HG03378 (cell line): ENCODE measurements at regions not wholly inside any gene's neighbourhood (a gene's known extent, or its start where the extent isn't known, plus 50 kb on each side); places are given as distances from the start of the nearest gene placed in this dataset.
A peak's percentile ranks its signal among the peaks of the same experiment; 100 is the strongest.

Experiments used
- ATAC-seq: cut with Tn5 transposase; IDR thresholded peaks from one replicate; pipeline ENCODE4 v1.9.1; 2021; ENCODE audit warnings: mild to moderate bottlenecking, moderate library complexity; ENCODE audit not compliant: unreplicated experiment

- no peak for ATAC-seq
Measured at GRCh38 chr13:40484101-40484800, 182.2 kb downstream of the FOXO1 start.

DNA sequence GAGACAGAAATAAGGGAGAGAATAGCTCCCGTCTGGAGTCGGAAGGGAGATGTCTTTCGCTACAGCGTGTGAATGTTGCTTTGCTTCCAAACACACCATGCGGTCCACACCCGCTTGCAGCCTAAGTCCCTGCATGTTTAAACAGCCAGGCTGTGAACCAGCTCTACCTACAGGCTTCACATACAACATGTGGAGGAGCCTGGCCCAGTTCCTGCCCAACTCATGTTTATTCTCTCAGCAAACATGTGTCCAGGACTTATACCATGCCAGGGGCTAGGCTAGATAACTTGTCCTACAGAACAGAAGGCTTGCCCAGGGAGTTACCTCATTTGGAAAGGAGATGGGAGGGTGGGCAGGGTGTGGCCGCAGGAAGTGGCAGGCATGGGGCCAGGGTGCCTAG is 181.5 kb downstream of the FOXO1 start:
- ATAC-seq = no peak

DNA sequence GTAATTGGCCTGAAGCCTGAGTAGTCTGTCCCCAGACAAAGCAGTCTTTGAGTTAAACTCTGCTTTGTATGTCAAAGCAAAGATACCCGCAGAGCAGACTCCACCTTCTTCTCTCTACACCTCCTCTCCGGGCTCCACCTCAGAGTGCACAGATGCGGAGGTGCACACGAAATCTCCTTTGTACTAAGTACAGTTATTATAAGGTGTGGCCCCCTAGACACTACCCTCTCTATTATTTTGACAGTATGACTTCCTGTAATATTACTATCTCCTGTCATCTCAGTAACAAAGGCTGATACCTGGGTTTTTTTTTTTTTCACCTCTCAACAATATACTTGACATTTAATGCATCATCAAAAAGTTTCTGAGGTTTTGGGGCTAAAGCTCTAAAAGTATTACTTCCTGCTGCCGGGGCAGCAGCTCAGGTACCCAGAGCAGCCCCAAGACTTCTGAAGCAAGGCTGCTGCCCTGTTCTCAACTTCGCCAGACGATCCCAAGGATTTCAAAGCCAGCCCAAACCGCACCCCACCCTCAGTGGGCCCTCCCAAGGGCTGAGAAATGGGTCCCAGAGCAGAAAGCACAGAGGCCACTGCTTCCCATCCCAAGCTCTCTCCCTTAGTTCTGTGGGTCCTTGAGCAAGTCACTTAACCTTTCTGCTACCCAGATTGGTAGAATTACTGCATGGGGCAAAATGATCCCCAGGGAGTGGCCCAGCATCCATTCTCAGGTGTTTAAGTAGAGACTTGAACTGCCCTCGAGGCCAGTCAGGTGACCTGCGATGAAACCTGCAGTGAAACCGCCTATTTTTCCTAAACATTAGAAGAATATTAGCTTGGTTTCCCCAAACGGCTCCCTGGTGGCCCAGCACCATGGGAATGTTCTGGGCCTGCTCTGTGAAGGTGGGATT is 180.6 kb downstream of the FOXO1 start:
- ATAC-seq = peak; percentile 50

DNA sequence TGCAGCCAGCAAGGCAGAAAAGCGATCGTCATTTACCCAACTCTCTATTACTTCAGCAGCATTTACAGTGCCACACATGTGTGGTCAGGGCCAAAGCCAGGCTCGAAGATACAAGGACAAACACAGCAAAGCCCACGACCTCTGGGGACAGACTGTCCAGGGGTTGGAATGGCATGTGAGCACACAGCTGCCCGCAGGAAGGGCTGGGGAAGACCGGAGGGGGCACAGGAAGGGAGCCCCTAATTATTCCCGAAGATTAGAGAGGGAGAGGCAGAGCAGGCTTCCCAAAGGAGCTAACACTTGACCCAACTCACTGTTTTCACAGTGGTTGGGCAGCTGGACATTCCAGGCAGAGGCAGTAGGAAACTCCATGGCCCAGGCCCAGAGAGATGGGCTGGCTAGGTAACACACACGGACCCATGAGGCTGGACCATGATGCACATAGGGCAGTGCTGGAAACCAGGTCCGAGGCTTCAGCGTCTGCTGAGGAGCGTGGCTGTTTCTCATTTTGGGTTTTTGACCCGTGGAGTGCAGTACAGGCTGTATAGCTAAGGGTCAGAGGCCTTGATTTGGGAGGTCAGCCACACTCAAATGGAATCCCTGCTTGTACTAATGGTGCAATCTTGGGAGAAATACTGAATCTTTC is 179.8 kb downstream of the FOXO1 start:
- ATAC-seq = no peak

DNA sequence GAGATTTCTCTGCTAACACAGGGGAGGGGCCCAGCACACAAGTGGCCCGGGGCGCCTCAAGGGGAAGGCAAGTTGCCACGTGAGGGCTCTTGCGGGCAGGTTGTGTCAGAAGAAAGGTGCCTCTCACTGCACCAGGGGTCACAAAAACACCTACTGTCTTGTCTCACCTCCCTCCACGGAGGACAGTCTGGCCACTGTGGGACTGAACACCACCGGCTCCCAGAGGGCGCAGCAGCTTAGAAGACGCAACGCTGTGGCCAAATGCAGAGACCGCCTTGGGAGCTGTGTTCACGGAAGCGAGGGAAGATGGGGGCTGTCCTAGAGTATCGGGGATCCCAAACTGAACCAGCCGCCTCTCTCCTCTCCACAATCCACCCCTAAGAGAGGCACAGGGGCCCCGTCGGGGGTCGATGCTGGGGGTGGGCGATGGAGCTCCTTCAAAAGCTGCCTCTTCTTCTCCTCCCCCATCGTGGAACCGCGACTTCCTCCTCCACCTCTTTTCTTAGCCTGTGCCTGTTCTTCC is 177.5 kb downstream of the FOXO1 start:
- no peak for ATAC-seq

DNA sequence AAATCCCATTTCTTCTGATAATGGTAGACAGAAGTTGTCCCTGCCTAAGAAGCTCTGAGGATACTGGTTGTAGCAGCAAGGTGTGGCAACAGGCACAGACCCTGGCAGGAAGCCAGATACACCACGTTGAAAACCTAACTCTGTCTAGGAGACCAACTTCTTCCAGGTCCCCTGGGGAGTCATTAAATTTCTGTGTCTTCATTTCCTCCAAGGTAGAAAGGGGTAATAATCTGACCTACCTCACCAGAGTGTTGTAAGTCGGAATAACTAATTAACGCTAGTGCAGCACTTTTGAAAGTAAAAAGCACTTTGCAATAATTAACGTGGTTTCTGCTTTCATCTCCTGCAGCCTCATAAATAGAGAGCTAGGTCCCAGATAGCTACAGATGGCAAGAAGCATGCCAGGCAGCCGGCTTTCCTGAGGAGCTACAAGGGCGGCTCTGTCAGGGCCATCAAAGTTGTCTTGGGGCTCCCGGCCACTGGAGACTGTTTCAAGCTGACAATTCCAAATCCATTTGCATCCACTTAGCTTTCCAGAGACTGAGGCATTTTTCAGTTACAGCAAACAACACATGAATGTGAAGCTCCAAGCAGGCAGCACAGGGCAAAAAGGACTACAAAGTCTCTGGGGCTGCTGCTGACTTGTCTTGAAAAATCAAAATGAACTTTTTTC is 176.2 kb downstream of the FOXO1 start:
- ATAC-seq = no peak

DNA sequence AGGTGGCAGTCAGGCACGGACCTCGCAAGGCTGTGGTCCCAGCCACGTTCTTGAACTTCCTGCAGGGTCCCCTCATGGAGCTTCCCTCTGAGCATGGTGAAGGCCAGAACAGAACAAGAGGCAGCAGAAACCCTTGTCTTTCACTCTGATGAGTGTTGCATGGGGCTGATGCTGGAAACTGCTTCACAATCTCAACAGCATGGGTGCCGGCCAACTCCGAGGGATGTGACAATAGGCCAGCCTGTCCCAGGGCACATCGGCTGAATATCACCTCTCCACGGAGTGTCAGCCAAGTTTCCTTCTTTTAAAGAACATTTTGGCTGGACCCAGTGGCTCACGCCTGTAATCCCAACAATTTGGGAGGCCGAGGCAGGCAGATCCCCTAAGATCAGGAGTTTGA is 173.9 kb downstream of the FOXO1 start:
- ATAC-seq = no peak

GRCh38 chr13:40494513-40494912 is 171.9 kb downstream of the FOXO1 start:
- no peak for ATAC-seq

GRCh38 chr13:40494946-40495620 is 171.4 kb downstream of the FOXO1 start:
- ATAC-seq = no peak

GRCh38 chr13:40495621-40496001 is 170.8 kb downstream of the FOXO1 start:
- no peak for ATAC-seq

DNA sequence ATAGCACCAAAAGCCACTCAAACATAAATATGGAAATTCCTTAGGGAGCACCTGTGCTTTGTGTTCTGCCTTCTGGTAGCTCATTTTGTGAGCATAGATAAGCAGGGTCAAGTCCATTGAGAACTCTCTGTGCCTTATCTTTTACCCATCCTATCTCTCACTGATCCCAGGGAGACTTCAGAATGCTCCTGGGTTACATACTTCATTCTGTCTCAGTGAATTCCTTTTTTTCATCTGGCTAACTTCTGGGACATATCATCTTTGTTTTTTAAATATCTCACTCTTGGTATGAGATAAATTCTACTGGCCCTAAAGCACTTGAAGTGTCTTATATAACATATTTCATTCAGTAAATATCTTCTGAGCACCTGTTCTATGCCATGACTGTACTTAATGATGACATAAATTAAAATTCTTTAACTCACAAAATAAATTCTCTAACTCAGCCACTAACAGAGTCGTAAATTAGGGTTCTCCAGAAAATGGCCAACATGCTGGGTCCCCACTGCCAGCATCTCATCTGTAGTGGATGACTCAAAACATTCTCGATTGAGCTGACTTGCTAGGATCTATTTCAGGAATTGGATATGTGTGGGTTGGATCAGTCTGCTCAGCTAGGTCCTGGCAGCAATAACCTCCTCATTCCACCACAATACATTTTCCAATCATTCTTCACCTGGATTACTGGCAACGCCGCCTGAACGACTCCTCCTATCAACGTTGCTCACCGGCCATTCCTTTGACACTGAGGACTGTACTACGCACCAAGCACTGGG is 170.2 kb downstream of the FOXO1 start:
- ATAC-seq = no peak

DNA sequence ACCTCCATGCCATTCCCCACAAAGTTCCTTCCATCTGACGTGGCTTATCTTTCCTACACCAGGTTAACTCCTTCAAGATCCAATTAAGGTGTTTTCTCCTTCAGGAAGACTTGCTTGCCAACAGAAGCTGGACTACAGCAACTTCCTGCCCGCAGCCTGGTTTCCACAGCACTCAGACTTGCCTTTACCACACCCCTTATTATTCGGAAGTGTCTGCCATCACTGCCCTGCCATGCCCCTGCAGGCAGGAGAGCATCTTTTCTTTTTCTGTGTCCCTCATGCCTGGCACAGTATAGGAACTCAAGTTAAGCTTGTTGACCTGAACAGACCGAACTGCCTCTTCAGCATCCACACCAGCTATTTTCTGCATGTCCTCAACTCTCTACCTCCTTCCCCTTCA is 168.0 kb downstream of the FOXO1 start:
- ATAC-seq = no peak

GRCh38 chr13:40502236-40502635 is 164.2 kb downstream of the FOXO1 start:
- ATAC-seq = no peak

DNA sequence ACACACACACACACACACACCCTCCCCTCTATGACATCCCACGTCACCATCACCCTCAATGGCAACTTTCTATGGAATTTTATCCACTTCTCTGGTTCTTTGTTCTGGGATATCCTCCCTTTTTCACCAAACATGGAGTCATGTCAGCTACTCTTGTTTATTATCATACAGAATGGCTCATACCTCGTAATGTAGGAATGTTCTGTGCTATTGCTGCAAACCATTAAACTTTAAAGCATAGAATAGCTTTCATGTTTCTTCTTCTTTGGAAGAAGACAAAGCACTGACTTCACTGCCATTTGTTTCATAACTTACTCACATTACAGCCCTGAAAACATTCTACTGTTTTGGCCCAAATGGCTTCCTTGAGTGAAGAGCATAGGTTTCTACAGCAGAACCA is 163.4 kb downstream of the FOXO1 start:
- no peak for ATAC-seq

DNA sequence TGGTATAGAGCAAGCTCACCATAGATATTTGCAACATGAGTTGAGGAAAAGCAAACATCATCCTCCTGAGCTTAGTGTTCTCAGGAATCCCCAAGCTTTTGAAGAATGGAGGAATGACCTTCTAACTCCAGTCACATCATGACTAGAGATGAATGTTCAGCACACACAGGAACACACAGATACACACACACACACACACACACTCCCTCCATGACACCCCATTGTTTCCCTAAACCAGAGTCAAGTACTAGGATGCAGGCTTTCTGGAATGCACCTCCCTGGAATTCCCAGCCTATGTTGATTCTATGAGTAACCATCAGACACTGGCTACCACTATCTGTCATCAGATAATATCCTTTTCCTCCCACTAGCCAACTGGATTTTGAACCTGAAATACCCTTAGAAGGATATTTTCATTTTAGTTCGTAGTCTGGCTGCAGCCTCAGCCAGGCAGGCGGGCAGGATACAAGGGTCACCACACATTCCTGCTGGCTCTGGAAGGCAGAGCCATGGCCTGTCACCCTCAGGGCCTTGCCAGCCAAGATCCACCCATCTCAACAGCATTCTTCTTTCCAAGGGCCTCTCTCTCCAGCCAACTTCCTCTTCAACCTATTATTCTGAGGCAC is 162.4 kb downstream of the FOXO1 start:
- no peak for ATAC-seq

GRCh38 chr13:40504641-40505040 is 161.8 kb downstream of the FOXO1 start:
- no peak for ATAC-seq

- no peak for ATAC-seq
Measured at GRCh38 chr13:40505196-40505595, 161.2 kb downstream of the FOXO1 start.
